GM18507 (cell line): ENCODE measurements at regions not wholly inside any gene's neighbourhood (a gene's known extent, or its start where the extent isn't known, plus 50 kb on each side); places are given as distances from the start of the nearest gene placed in this dataset.
"Not testable (repeated sequence)": the region's sequence is repeated elsewhere in the genome, so short reads cannot be mapped to it uniquely, and the experiment has no call there.

ENCODE experiments used
- DNase-seq: peaks from one replicate; pipeline ENCODE4 v3.0.0; 2011; ENCODE audit warnings: low read depth; ENCODE audit not compliant: insufficient read length; ENCODE audit errors: extremely low spot score
- FAIRE-seq: peaks from 2 replicates; lab custom pipeline; 2011; peaks lifted over from hg19 to GRCh38; lab: Jason Lieb, UNC

DNA sequence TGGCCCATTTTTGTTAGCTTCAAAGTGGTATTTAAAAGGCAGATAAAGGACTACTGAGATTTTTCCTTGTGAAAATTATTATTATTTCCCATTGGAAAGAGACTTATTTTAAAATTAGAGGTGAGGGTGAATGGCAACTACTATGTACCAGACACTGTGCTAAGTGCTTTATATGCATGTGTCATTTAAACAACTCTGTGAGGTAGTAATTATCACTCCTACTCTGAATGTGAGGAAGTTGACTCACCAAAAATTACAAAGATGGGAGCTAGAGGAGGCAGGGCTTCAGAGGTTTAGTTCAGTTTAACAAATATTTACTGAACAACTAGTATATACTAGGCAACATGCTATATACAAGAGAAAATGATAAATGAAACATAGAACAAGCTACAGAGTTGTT, 78.2 kb downstream of the MSL3 start:
- FAIRE-seq (peak; percentile 21), DNase-seq (no peak)

DNA sequence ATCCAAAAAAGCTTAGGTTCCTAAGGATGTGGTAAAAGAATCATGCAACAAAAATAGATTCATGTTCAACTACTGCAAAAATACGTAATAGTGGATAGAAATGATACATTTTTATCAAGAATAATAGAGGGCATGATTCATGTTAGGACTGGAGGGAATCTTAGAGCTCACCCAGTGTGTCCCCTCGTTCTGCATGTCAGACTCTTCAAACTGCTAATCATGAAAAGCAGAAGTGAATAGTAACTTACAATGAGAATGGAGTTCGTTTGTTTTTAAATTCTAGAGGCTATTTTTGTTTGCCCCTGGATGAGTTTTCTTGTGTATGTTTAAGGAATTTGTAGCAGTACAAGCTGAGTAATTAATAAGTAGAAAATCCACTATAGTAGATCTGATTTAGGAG, 79.4 kb downstream of the MSL3 start:
- no peak for DNase-seq
- no peak for FAIRE-seq

DNA sequence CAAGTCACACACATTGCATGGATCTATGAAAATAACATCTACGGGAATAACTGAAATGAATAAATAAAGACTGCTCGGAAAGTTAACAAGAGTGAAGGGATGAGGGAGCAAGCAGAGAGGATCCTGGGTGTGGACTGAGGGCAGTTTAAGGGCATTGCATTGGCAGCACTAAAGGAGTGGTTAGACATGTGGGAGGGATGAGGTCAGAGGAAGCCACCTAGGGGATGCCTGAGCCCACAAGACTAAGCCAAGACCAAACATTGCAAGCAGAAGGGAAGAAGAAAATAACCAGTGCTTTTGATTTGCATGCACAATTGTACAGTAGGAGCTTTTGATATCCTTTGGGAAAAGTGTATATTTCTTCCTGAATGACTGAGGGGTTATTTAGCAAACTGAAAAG, 106.1 kb downstream of the MSL3 start:
- FAIRE-seq (no peak), DNase-seq (no peak)

DNA sequence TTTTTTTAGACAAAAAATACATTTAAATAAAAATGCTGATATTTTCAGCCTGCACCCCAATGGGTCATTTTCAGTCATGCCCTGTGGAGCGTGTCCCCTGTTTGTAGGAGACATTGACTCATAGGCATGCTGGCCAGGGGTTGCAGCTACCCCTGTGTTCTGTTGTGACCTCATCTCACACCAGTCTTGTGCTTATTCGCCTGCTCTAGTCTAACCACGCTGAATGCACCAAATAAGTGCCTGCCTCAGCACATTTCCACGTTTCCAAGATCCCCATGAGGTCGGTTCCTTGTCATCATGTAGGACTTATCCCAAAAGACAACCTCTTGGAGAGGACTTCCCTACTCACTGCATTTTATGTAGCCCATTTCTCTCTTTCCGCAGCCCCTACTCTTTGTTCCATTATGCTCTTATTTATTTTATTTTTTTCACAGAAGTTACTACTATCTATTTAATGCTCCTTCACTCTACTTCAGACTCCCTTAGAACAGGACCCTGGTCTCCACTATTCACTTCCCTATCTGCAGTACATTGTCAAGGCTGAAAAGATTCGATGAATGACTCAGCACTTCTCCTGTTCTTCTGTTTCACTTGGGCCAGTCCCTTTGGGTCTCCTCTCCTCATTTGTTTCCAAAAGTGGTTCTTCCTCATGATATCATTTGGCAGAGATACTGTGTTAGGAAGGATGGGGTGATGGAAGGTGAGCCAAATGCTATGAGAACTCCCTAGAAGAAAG, 109.7 kb downstream of the MSL3 start:
- no peak for DNase-seq
- FAIRE-seq: no peak

DNA sequence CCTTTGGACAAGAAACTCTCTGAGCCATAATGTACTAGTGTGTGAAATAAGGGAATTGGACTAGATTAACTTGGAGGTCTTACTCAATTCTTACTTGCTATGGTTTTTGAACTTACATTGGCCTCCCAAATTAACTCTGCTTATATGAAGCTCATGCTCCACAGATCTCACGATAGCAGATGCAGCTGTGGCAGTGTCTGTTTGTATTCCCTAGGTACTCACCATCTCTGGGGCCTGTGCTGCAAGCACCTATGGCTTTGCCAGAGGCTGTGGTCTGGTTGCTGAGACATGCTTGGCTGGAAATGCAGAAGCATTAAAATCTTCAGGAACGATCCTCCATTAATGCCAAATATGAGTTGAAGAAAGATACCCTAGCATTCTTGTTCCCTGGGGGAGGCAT, 112.8 kb downstream of the MSL3 start:
- FAIRE-seq (no peak), DNase-seq (no peak)

DNA sequence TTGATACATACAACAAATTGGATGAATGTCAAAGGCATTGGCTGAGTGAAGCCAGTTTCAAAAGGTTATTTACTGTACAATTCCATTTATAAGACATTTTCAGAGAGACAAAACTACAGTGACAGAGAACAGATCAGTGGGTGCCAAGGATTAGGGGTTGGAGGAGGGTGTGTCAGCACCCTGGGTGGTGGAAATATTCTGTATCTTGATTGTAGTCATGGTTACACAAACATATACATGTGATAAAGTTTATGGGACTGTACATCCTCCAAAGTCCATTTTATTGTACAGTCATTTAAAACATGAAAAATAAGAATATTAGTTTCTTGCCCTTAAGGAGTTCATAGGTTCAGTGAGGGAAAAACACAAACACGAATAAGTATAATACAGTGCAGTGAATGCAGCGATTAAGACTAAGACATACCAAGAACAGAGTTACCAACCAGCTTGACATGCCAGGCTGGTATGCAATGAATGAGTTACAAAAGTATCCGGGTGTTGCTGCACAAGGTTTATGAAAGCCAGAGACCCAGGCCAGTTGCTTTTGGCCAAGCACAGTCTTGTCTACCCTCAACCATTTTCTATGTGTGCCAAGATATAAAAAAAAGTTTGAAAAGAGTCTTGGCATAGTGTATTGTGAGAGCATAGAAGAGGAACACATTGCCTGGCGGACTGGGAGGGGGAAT, 123.6 kb downstream of the MSL3 start:
- FAIRE-seq (peak; percentile 48), DNase-seq (no peak)

DNA sequence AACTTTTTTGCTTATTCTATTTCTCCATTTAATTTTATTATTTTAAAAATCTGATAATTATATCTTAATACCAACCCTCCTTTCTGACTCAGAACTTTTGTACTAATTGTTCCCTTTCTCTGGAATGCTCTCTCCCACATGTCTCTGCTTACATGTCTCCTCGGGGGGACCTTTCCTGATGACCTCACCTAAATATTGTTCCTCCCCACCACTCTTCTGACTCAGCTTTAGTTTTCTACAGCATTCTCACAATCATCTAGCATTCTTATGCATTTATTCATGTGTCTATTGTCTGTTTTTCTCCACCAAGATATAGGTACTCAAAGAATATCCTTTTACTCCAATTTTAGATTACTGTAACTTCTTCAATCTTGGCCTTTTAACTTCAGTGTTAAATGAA, 128.7 kb downstream of the MSL3 start:
- FAIRE-seq: no peak

DNA sequence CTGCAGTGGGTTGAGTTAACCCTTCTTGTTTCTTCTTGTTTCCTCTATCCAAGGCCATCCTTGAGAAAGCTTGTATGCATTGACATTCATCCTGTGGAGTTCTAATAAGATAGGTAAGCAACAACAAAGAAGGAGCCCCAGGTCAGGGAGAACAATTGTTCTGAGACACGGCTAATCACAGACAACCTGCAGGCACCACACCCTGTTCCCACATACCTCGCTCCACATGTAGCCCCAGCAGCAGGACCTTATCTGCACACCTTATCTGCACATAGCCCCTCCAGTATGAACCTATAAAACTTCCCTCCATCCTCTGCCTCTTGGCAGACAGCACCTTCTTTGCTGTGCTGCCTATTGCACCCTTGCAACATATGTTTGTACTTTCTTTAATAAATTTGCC, 129.1 kb downstream of the MSL3 start:
- FAIRE-seq: no peak
- no peak for DNase-seq

More for the DNA sequence above, 128.7 kb downstream of the MSL3 start:
- no peak for DNase-seq

DNA sequence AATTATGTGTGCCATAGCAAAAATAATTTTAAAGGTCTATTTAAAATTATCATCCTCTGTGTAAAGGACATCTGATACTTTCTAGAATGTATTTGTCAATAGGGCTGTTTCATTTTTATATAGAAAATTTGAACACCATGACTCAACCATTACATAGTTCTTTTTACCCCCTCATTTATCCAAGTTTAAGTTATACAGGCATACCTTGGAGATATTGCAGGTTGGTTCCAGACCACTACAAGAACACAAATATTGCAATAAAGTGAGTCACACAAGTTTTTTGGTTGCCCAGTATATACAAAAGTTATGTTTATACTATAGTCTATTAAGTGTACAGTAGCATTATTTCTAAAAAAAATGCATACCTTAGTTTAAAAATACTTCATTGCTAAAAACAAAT, 130.4 kb downstream of the MSL3 start:
- FAIRE-seq: no peak
- DNase-seq: no peak

DNA sequence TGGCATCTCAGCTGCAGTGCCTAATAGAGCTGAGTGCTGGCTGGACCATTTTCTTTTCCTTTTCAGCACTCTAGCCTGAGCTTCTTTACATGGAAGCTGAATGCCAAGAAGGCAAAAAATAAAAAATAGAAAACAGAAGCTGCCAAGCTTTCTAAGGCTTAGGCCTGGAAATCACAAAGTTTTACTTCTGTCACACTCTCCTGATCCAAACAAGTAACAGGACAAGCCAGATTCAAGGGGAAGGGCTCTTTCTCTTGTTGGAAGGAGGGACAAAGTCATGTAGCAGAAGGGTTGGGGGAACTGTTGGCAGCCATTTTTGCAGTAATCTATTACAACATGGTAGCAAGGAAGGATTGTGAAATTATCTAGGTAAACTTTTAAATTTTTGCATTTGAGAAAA, 131.8 kb downstream of the MSL3 start:
- FAIRE-seq (no peak), DNase-seq (no peak)

DNA sequence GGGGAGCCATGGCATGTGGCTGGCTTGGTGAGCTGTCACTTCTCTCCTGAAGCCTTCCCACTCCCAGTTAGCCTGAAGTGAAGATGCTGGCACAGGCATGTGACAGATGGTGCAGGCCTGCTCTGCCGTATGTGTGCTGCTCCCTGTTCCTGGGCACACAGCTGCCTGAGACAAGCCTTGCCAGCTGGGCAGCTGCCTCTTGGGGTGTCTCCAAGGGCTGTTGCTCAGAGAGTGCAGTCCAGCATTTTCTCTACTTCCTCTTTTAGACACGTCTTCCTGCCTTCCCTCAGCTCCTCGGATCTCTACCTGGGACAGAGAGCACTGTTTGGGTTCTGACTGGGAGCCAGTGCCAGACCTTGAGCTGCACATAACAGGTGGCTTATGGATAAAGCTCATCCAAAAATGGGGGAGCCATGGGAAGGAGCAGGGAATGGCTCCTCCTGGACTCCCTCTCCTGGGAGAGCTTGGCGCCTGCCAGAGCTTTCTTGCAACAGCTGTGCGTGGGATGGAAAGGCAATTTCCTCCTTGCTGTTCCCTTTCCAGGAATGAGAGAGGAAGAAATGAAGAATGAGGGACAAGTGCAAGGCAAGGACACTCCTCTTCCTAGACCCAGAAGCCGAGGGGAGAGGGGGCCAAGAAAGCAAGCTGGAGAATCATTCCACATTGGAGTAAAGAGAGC, 132.9 kb downstream of the MSL3 start:
- FAIRE-seq (no peak), DNase-seq (no peak)

DNA sequence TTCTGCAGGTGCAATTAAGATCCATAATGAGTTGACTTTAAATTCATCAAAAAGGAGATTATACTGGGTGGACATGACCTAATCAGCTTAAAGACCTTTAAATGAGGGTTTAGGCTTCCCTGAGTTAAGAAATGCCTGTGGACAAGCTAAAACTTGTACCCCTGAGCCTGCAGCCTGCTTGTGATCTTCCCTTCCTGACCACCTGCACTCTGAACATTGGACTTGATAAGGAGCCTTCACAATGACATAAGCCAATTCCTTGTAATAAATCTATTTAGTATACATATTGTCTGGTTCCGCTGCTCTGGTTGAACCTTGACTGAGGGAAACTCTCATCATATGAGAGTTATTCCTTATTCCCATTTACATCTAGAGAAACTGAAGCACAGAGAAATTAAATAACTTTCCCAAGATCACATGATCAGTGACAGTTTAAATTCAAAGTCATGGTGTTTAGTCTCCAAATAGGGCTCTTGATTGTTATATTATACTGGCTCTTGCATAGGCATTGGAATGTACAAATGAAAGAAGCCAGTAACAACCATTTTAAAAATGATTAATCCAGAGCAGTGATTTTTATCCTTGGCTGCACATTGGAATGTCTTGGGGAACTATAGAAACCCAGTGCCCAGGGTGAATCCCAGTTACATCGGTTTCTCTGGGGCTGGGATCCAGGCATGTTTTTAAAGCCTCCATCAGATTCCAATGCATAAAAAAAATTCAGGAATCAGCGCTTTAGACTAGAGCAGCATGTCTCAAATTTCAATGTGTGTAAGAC, 136.1 kb downstream of the MSL3 start:
- DNase-seq (no peak), FAIRE-seq (no peak)

DNA sequence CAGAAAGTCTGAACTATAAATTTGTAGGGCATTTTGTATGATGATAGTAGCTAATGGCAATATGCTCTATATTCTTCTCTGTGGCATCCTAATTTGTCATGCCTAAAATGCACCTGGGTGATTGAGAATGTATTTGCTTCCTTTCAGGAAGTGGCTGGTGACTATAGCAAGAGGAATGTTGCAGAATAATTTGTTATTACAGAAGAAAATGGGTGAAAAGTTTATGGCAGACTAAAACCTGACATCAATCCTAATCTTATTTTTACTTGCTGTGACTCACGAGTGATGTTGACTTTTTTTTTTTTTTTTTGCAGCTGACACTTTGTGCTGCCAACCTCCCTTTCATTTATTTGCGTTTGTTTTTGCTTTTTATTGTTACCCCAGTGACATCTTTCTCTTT, 141.1 kb downstream of the MSL3 start:
- FAIRE-seq (no peak), DNase-seq (no peak)

DNA sequence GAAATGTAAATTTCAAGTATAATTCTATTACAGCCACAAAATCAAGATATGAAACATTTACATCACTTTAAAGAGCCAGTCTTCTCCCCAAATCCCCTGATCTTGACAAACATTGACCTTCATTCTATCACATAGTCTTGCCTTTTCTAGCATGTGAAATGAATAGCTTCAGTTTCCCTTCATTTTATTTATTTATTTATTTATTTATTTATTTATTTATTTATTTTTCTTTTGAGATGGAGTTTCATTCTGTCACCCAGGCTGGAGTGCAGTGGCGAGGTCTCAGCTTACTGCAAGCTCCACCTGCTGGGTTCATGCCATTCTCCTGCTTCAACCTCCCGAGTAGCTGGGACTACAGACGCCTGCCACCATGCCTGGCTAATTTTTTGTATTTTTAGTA, 147.9 kb downstream of the MSL3 start:
- peak; percentile 38 for FAIRE-seq
- not testable (repeated sequence) for DNase-seq

DNA sequence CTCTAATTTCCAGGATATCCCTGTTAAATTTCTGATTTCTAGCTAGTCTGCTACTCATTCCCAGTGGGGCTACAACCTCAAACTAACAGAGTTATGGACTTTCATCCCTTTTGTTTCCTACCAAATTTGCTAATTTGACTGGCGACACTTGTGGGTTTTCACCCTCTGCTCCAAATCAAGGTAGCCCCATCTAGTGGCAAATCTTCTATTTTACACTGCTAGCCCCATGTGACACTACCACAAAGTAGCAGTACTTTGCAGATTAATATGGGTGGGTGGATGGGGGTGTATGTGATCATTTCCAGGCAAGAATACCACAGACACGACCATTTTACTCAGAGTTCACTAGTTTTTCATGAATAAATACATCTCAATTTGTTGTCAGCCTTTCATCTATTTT, 150.3 kb downstream of the MSL3 start:
- FAIRE-seq (peak; percentile 89), DNase-seq (peak; percentile 0)

DNA sequence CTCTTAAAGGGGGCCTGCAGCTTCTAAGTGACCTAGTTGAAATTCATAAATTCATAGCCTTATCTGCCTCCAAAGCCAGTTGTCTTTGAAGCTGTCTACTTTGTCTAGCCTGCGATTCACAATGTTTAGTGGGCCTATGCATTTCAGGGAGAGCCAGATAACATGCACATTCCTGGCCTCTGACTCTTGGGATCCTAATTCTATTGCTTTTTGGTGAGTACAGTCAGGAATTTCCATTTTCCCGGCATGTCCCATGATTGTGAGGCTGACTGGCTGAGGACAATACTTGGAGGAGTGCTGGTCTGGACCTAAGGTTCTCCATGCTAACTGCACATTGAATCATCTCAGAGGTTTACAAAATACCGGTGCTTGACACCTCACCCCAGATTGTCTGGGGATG, 155.0 kb downstream of the MSL3 start:
- DNase-seq: no peak
- no peak for FAIRE-seq

DNA sequence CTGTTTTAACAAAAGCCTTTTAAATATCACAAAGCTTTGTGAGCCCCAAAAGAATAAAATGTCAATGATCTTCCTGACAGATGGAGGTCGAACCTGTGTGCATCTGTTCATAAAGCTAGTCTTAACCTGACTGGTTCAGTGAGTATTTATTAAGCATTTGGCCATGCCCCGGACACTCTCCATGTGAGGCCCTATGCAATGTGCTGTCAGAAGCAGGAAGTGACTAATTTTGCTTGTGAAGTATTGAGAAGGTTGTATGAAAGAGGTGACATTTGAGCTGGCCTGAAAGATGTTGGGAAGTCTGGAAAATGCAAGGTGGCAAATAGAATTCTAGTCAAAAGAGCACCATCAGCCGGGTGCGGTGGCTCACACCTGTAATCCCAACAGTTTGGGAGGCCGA, 171.4 kb downstream of the MSL3 start:
- DNase-seq (no peak), FAIRE-seq (no peak)

DNA sequence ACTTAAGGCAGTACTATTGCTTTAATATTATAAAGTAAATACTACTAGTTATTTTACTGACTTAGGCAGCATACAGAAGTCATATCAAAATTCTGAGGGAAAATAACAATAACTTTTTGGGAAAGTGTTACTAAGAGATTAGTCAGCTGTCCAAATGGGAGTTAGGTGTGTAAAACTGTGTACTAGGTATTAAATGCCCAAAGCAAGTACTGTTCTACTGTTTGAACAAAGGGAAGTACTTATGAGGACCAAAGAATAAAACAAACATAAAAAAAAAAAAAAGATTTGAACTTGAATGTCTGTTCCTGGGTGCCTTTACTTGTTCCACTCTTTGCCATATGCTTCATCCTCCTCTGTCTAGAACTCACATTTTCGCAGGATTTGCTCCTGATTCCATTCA, 174.4 kb downstream of the MSL3 start:
- FAIRE-seq: no peak
- no peak for DNase-seq

DNA sequence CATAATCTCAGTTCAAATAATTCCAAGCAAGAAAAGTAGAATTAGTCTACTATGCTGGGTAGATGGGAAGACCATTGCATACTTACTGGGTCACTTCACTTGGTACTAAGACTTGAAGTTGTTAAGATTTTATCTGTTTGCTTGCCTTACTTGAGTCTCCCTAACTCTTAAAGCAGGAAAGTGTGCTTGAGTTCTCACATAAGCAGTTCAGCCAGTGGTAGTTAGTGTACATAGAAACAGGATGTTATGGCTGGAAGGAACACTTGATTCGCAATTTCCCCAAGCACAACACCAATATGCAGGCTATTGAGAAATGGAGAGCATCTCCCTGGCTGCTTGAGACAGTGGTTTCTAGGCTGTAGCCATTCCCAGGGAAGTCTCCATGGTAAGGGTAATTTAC, 176.1 kb downstream of the MSL3 start:
- no peak for DNase-seq
- no peak for FAIRE-seq

DNA sequence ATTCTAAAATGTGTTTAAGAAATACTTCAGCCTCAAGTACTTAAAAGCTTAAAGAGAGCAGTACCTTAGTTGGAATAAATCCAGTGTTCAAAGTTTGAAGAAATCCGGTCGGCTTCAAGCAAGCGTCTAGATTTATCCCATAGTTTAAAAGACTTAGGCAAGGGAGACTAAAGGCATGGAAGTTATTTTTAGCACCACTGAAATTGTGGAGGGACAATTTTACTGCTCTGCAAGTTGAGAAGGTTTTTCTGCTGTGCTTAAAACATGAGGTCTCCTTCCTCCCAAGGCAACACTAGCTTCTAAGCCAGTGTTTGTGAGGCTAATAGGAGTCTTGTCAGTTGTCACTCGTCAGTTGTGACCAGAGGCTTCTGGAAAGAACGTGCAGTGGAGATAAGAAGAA, 183.5 kb downstream of the MSL3 start:
- FAIRE-seq (no peak), DNase-seq (no peak)
